Trophoblast cell (in vitro differentiated cells and primary cell): ENCODE measurements at regions not wholly inside any gene's neighbourhood (a gene's known extent, or its start where the extent isn't known, plus 50 kb on each side); places are given as distances from the start of the nearest gene placed in this dataset.

Source experiments
- DNase-seq, 2 donors: peaks; one replicate each; pipeline ENCODE4 v3.0.0-alpha.2; 2016
- H2AFZ ChIP-seq: 2 replicates; pipeline ENCODE4 v1.6.1; 2013; ENCODE audit warnings: low read length, moderate library complexity, mild to moderate bottlenecking; ENCODE audit not compliant: insufficient read depth, poor library complexity
- H2AK5ac ChIP-seq: 2 replicates; pipeline ENCODE4 v1.6.1; 2013; ENCODE audit warnings: mild to moderate bottlenecking, low read length
- H2BK120ac ChIP-seq: 2 replicates; pipeline ENCODE4 v1.6.1; 2013; ENCODE audit warnings: low read length, mild to moderate bottlenecking, moderate library complexity; ENCODE audit not compliant: insufficient read depth, poor library complexity
- H2BK12ac ChIP-seq: 2 replicates; pipeline ENCODE4 v1.6.1; 2013; ENCODE audit warnings: mild to moderate bottlenecking, low read length, moderate library complexity
- H2BK5ac ChIP-seq: 2 replicates; pipeline ENCODE4 v1.6.1; 2013; ENCODE audit warnings: low read length, low read depth, moderate library complexity, mild to moderate bottlenecking; ENCODE audit not compliant: poor library complexity
- H3K14ac ChIP-seq: 2 replicates; pipeline ENCODE4 v1.6.1; 2013; ENCODE audit warnings: mild to moderate bottlenecking, low read length
- H3K18ac ChIP-seq: 2 replicates; pipeline ENCODE4 v1.6.1; 2013; ENCODE audit warnings: mild to moderate bottlenecking, low read length
- H3K23ac ChIP-seq: 2 replicates; pipeline ENCODE4 v1.6.1; 2013; ENCODE audit warnings: low read length
- H3K27ac ChIP-seq: 2 replicates; pipeline ENCODE4 v1.5.1; 2013; ENCODE audit warnings: low read depth, mild to moderate bottlenecking, inconsistent platforms, low read length, moderate library complexity
- H3K27me3 ChIP-seq: 2 replicates; pipeline ENCODE4 v1.6.1; 2013; ENCODE audit warnings: inconsistent platforms, mild to moderate bottlenecking, low read length, moderate library complexity; ENCODE audit not compliant: insufficient read depth
- H3K36me3 ChIP-seq, 2 experiments: 1 replicate in 1 of 2; 2 replicates in 1 of 2; pipeline ENCODE4 v1.6.1; 2013; ENCODE audit warnings: low read length in 2 of 2, mild to moderate bottlenecking in 2 of 2, moderate library complexity in 1 of 2; ENCODE audit not compliant: insufficient read depth in 2 of 2, control insufficient read depth in 1 of 2
- H3K4ac ChIP-seq: 2 replicates; pipeline ENCODE4 v1.6.1; 2013; ENCODE audit warnings: low read depth, mild to moderate bottlenecking, low read length, moderate library complexity
- H3K4me1 ChIP-seq, 2 experiments: 1 replicate in 1 of 2; 2 replicates in 1 of 2; pipeline ENCODE4 v1.6.1; 2013; ENCODE audit warnings: low read length in 2 of 2, mild to moderate bottlenecking in 2 of 2, moderate library complexity in 1 of 2; ENCODE audit not compliant: insufficient read depth in 2 of 2, control insufficient read depth in 1 of 2
- H3K4me2 ChIP-seq: 2 replicates; pipeline ENCODE4 v1.6.1; 2013; ENCODE audit warnings: inconsistent platforms, mild to moderate bottlenecking, low read length, moderate library complexity
- H3K4me3 ChIP-seq: 2 replicates; pipeline ENCODE4 v1.5.1; 2013; ENCODE audit warnings: mild to moderate bottlenecking, low read depth, low read length, inconsistent platforms
- H3K79me1 ChIP-seq: one replicate; pipeline ENCODE4 v1.6.1; 2013; ENCODE audit warnings: low read length
- H3K79me2 ChIP-seq: 2 replicates; pipeline ENCODE4 v1.6.1; 2013; ENCODE audit warnings: low read length, mild to moderate bottlenecking; ENCODE audit not compliant: control insufficient read depth, insufficient read depth, poor library complexity
- H3K9ac ChIP-seq: 2 replicates; pipeline ENCODE4 v1.6.1; 2013; ENCODE audit warnings: mild to moderate bottlenecking, low read length
- H3K9me3 ChIP-seq: 2 replicates; pipeline ENCODE4 v1.6.1; 2013; ENCODE audit warnings: low read depth, mild to moderate bottlenecking, control low read depth, inconsistent platforms, low read length; ENCODE audit not compliant: insufficient read depth
- H4K12ac ChIP-seq: 2 replicates; pipeline ENCODE4 v1.6.1; 2013; ENCODE audit warnings: low read depth, mild to moderate bottlenecking, low read length, moderate library complexity
- H4K8ac ChIP-seq: 2 replicates; pipeline ENCODE4 v1.6.1; 2013; ENCODE audit warnings: low read depth, mild to moderate bottlenecking, low read length, moderate library complexity
- H4K91ac ChIP-seq: one replicate; pipeline ENCODE4 v1.6.1; 2013; ENCODE audit warnings: low read depth, mild to moderate bottlenecking, low read length, moderate library complexity
- WGBS: extraction: QIAGEN DNeasy Blood & Tissue Kit; methylation state at CpG from one replicate; pipeline ENCODE4 v1.1.7; 2013; ENCODE audit warnings: missing lambda C conversion rate; ENCODE audit not compliant: insufficient read length, insufficient coverage; ENCODE audit errors: extremely low coverage; 5-methylcytosine and 5-hydroxymethylcytosine counted together

DNA sequence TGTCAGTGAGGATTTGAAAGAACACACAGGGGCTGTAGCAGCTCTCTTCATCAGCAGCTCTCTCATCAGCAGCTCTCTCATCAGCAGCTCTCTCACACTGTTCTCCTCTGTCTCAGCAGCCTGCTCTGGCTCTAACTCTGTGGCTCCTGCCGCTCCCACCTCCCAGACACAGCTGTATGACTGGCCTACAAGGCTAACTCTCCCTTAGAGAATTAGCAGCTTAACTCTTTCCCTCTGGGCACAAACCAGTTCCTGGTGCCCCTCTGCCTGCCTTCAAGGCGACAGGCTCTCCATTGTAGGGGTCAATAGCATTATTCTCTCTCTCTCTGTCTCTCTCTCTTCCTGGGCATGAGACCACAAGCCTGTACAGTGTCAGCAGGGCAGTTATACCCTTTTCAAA, 385.6 kb upstream of the PCDH10 start:
- no peaks in the 10 kb centered on the region for H3K9me3 ChIP-seq
- no peak overlapping the region for H2BK12ac ChIP-seq
- no peak overlapping the region for H3K4me3 ChIP-seq
- no peak overlapping the region for H2BK5ac ChIP-seq
- no peak overlapping the region for H2AK5ac ChIP-seq
- no peak for DNase-seq
- no peak overlapping the region for H3K27ac ChIP-seq
- no peak overlapping the region for H2BK120ac ChIP-seq
- no peak overlapping the region for H3K4ac ChIP-seq
- H3K79me1 ChIP-seq, result no peaks in the 10 kb centered on the region
- no peak overlapping the region for H2AFZ ChIP-seq
- no peaks in the 10 kb centered on the region for H3K27me3 ChIP-seq
- H4K91ac ChIP-seq, result no peak overlapping the region
- H3K14ac ChIP-seq, result no peak overlapping the region
- H4K12ac ChIP-seq, result no peak overlapping the region
- H3K4me1 ChIP-seq, result no peaks in the 10 kb centered on the region
- H3K23ac ChIP-seq, result no peak overlapping the region
- H3K18ac ChIP-seq, result no peak overlapping the region
- H3K9ac ChIP-seq, result no peak overlapping the region
- no CpG with 5 or more reads among the region's 2 CpGs for WGBS
- H3K36me3 ChIP-seq, result no peaks in the 10 kb centered on the region
- H3K4me2 ChIP-seq, result no peak overlapping the region
- H4K8ac ChIP-seq, result no peak overlapping the region
- no peaks in the 10 kb centered on the region for H3K79me2 ChIP-seq

- no peak overlapping the region for H4K8ac ChIP-seq
- H3K79me2 ChIP-seq, result no peaks in the 10 kb centered on the region
- no peak overlapping the region for H3K4ac ChIP-seq
- WGBS, result no CpG with 5 or more reads among the region's 1 CpG
- no peak overlapping the region for H2AFZ ChIP-seq
- no peak overlapping the region for H3K9ac ChIP-seq
- no peak overlapping the region for H3K4me3 ChIP-seq
- no peaks in the 10 kb centered on the region for H3K79me1 ChIP-seq
- no peaks in the 10 kb centered on the region for H3K27me3 ChIP-seq
- no peak overlapping the region for H3K4me2 ChIP-seq
- H3K27ac ChIP-seq, result no peak overlapping the region
- no peak overlapping the region for H2BK120ac ChIP-seq
- H3K14ac ChIP-seq, result no peak overlapping the region
- H3K4me1 ChIP-seq, result no peaks in the 10 kb centered on the region
- H4K12ac ChIP-seq, result no peak overlapping the region
- H4K91ac ChIP-seq, result no peak overlapping the region
- H3K9me3 ChIP-seq, result no peaks in the 10 kb centered on the region
- H2BK5ac ChIP-seq, result no peak overlapping the region
- H2AK5ac ChIP-seq, result no peak overlapping the region
- peak in 1 of 2 donors; percentile 43 for DNase-seq
- no peak overlapping the region for H3K18ac ChIP-seq
- H3K36me3 ChIP-seq, result no peaks in the 10 kb centered on the region
- H3K23ac ChIP-seq, result no peak overlapping the region
- H2BK12ac ChIP-seq, result no peak overlapping the region
These were observed 381.2 kb upstream of the PCDH10 start for GRCh38 chr4:132767901-132768300.

GRCh38 chr4:132770776-132771175, 378.3 kb upstream of the PCDH10 start:
- no peak overlapping the region for H3K27ac ChIP-seq
- H2BK120ac ChIP-seq, result no peak overlapping the region
- no peak overlapping the region for H3K4me3 ChIP-seq
- no peaks in the 10 kb centered on the region for H3K4me1 ChIP-seq
- WGBS, result no CpG with 5 or more reads among the region's 2 CpGs
- H2AK5ac ChIP-seq, result no peak overlapping the region
- H3K18ac ChIP-seq, result no peak overlapping the region
- H2AFZ ChIP-seq, result no peak overlapping the region
- H3K79me2 ChIP-seq, result no peaks in the 10 kb centered on the region
- no peak overlapping the region for H3K9ac ChIP-seq
- no peak for DNase-seq
- no peak overlapping the region for H4K8ac ChIP-seq
- H3K27me3 ChIP-seq, result no peaks in the 10 kb centered on the region
- H2BK5ac ChIP-seq, result no peak overlapping the region
- H4K91ac ChIP-seq, result no peak overlapping the region
- H3K9me3 ChIP-seq, result no peaks in the 10 kb centered on the region
- H3K36me3 ChIP-seq, result no peaks in the 10 kb centered on the region
- H3K79me1 ChIP-seq, result no peaks in the 10 kb centered on the region
- H2BK12ac ChIP-seq, result no peak overlapping the region
- no peak overlapping the region for H4K12ac ChIP-seq
- no peak overlapping the region for H3K23ac ChIP-seq
- H3K4ac ChIP-seq, result no peak overlapping the region
- H3K4me2 ChIP-seq, result no peak overlapping the region
- H3K14ac ChIP-seq, result no peak overlapping the region

GRCh38 chr4:132792310-132792709, 356.8 kb upstream of the PCDH10 start:
- Histone ChIP-seq H3K4me2 (no peak overlapping the region), H2AK5ac (no peak overlapping the region), H3K9ac (no peak overlapping the region), H2BK5ac (no peak overlapping the region), H3K23ac (no peak overlapping the region), H3K27ac (no peak overlapping the region), H3K4me3 (no peak overlapping the region), H2BK12ac (no peak overlapping the region), H3K4me1 (no peaks in the 10 kb centered on the region), H3K9me3 (no peaks in the 10 kb centered on the region), H3K79me2 (no peaks in the 10 kb centered on the region), H3K79me1 (no peaks in the 10 kb centered on the region), H4K12ac (no peak overlapping the region), H4K91ac (no peak overlapping the region), H4K8ac (no peak overlapping the region), H2AFZ (no peak overlapping the region), H3K36me3 (no peaks in the 10 kb centered on the region), H3K4ac (no peak overlapping the region), H3K14ac (no peak overlapping the region), H3K27me3 (no peaks in the 10 kb centered on the region), H3K18ac (no peak overlapping the region), H2BK120ac (no peak overlapping the region)
- DNase-seq, result peak in 1 of 2 donors; percentile 10
